Thyroid gland (tissue), 4 donors: ENCODE measurements at regions not wholly inside any gene's neighbourhood (a gene's known extent, or its start where the extent isn't known, plus 50 kb on each side); places are given as distances from the start of the nearest gene placed in this dataset.

ENCODE experiments used
- POLR2A ChIP-seq, 2 donors: fragments of 450-650 bp; IDR thresholded peaks; one replicate each; pipeline ENCODE4 v1.6.1; 2017; ENCODE audit warnings: antibody characterized with exemption in 2 of 2, mild to moderate bottlenecking in 2 of 2, moderate library complexity in 1 of 2
- TF ChIP-seq, protein P1 (sequence below), 6 experiments: fragments of 200-600 bp in 3 of 6; fragments of 450-650 bp in 3 of 6; sonication (generic) in 3 of 6; IDR thresholded peaks; one replicate each; pipeline ENCODE4 v1.5.1; 2016 to 2019; ENCODE audit warnings: antibody characterized with exemption in 6 of 6, mild to moderate bottlenecking in 2 of 6, inconsistent platforms in 1 of 6, moderate library complexity in 1 of 6

DNA sequence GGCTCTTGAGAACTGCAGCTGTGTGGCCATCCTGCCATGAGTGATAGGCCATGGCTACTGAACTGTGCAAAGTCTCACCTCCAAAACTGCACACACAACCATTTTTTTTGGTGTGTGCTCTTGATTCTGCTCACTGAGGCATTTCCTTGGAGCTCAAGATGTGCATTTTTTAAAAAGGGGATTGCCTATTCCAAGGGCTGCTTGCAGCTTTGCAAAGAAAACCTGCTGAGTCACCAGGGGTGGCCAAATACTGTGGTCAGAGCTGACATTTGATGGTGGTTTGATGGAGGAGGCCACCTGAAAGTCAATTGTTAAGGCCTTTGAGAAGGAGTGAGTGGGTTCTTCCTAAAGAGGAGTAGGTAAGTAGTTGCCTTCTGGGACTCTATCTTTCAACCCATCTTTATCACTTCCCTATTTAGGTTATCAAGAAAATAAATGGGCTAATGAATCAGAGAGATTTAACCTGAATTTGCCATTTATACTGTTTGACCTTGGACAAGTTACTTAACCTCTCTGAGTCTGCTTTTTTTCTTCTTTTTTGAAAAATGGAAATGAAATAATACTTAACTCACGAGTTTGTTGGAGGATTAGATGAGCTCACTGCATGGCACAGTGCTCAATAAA is 87.9 kb downstream of the CHST2 start:
- TF ChIP-seq, protein P1, sequence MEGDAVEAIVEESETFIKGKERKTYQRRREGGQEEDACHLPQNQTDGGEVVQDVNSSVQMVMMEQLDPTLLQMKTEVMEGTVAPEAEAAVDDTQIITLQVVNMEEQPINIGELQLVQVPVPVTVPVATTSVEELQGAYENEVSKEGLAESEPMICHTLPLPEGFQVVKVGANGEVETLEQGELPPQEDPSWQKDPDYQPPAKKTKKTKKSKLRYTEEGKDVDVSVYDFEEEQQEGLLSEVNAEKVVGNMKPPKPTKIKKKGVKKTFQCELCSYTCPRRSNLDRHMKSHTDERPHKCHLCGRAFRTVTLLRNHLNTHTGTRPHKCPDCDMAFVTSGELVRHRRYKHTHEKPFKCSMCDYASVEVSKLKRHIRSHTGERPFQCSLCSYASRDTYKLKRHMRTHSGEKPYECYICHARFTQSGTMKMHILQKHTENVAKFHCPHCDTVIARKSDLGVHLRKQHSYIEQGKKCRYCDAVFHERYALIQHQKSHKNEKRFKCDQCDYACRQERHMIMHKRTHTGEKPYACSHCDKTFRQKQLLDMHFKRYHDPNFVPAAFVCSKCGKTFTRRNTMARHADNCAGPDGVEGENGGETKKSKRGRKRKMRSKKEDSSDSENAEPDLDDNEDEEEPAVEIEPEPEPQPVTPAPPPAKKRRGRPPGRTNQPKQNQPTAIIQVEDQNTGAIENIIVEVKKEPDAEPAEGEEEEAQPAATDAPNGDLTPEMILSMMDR (IDR thresholded peaks at IDR 0.05) = no peak
- TF ChIP-seq POLR2A (IDR thresholded peaks at IDR 0.05) = no peak
